ENCODE measurements at regions not wholly inside any gene's neighbourhood (a gene's known extent, or its start where the extent isn't known, plus 50 kb on each side); places are given as distances from the start of the nearest gene placed in this dataset.

DNA sequence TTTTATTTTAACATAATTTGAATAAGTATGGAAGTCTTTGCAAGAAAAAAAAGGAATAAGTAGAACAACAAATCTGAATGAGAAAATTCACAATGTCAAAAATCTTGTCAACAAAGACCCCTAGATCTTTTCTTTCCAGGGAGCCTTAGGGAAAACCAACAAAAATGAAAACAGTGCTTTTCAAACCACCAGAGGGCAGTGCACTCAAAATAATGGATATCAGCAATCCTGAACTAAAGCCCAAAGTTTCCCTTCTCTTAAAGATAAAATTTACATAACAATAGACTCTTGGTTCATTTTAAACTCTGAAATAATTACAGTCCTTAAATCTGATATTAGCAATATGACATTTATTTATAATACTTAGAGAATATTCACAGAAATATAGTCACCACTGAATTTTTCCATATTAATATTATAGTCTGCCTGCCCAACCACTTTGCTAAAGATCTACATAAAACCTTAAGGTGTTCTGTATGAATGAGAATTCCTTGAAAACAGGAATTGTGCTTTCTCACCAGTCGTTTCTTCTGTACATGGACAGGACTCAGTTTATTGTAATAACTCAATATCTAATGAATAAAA is 105.3 kb upstream of the BMP5 start:
- Histone ChIP-seq H3K27me3 (ENCODE audit: control insufficient read depth in 3 of 3, insufficient read depth in 3 of 3, low read depth in 1 of 3, low read length in 3 of 3) (no peaks in the 10 kb centered on the region), H2BK12ac (ENCODE audit: low read length) (no peak overlapping the region), H3K14ac (ENCODE audit: low read length) (no peak overlapping the region), H2AK5ac (ENCODE audit: low read depth, low read length) (no peak overlapping the region), H3K4me3 (ENCODE audit: low read length in 2 of 2) (no peak overlapping the region), H3K27ac (replicated peaks; ENCODE audit: low read length) (no peak overlapping the region), H3K9me3 (replicated peaks in 1 of 2; ENCODE audit: control insufficient read depth in 2 of 2, insufficient read depth in 1 of 2, low read depth in 1 of 2, low read length in 2 of 2) (no peaks in the 10 kb centered on the region), H3K36me3 (replicated peaks in 1 of 2; ENCODE audit: control insufficient read depth in 2 of 2, insufficient read depth in 2 of 2, low read length in 2 of 2) (no peaks in the 10 kb centered on the region), H3K79me1 (ENCODE audit: low read depth, low read length) (no peaks in the 10 kb centered on the region), H2AFZ (ENCODE audit: low read length) (no peak overlapping the region), H3K9ac (ENCODE audit: low read depth, low read length, poor library complexity) (no peak overlapping the region), H3K4ac (ENCODE audit: low read length) (no peak overlapping the region), H2BK120ac (ENCODE audit: low read depth, low read length) (no peak overlapping the region), H4K91ac (ENCODE audit: low read depth, low read length, poor library complexity) (no peak overlapping the region), H2BK5ac (ENCODE audit: low read length) (no peak overlapping the region), H3K4me2 (ENCODE audit: insufficient read depth, low read length, poor library complexity, severe bottlenecking) (no peak overlapping the region), H2BK15ac (ENCODE audit: low read length) (no peak overlapping the region), H3K4me1 (ENCODE audit: control insufficient read depth in 2 of 2, insufficient read depth in 1 of 2, low read depth in 1 of 2, low read length in 2 of 2) (no peaks in the 10 kb centered on the region), H3K18ac (ENCODE audit: low read length) (no peak overlapping the region), H4K8ac (ENCODE audit: low read depth, low read length) (no peak overlapping the region), H3K23ac (ENCODE audit: low read depth, low read length, poor library complexity) (no peak overlapping the region)
- no CpG with 5 or more reads among the region's 1 CpG for WGBS, 2 donors (ENCODE audit: extremely low coverage in 2 of 2, insufficient read length in 2 of 2, insufficient replicate concordance in 1 of 2)
- DNase-seq (ENCODE audit: low spot score): peak; percentile 56

DNA sequence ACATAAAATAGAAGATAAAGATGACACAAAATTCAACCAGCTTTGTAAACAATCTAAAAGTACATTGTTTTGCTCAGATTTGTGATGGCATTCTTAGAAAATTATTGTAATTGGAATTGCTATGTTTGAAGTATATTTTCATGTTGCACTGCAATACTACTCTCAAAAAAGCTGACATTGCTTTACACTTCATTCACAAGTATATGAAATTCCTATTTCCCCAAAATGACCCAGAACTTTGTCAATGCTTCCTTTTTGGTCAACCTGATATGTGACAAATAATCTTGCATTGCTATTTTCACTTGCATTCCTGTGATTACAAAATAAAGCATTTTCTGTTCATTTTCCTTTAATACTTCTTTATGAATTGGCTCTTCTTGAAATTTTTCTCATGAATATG is 104.1 kb upstream of the BMP5 start:
- H3K4me2 ChIP-seq (ENCODE audit: insufficient read depth, low read length, poor library complexity, severe bottlenecking): no peak overlapping the region
- H2BK5ac ChIP-seq (ENCODE audit: low read length): no peak overlapping the region
- no peak overlapping the region for H4K8ac ChIP-seq (ENCODE audit: low read depth, low read length)
- DNase-seq (ENCODE audit: low spot score): no peak
- no peak overlapping the region for H3K9ac ChIP-seq (ENCODE audit: low read depth, low read length, poor library complexity)
- H3K23ac ChIP-seq (ENCODE audit: low read depth, low read length, poor library complexity): no peak overlapping the region
- no peak overlapping the region for H3K4ac ChIP-seq (ENCODE audit: low read length)
- no peaks in the 10 kb centered on the region for H3K9me3 ChIP-seq (replicated peaks in 1 of 2; ENCODE audit: control insufficient read depth in 2 of 2, insufficient read depth in 1 of 2, low read depth in 1 of 2, low read length in 2 of 2)
- H4K91ac ChIP-seq (ENCODE audit: low read depth, low read length, poor library complexity): no peak overlapping the region
- no peaks in the 10 kb centered on the region for H3K36me3 ChIP-seq (replicated peaks in 1 of 2; ENCODE audit: control insufficient read depth in 2 of 2, insufficient read depth in 2 of 2, low read length in 2 of 2)
- H3K4me1 ChIP-seq (ENCODE audit: control insufficient read depth in 2 of 2, insufficient read depth in 1 of 2, low read depth in 1 of 2, low read length in 2 of 2): no peaks in the 10 kb centered on the region
- no peaks in the 10 kb centered on the region for H3K27me3 ChIP-seq (ENCODE audit: control insufficient read depth in 3 of 3, insufficient read depth in 3 of 3, low read depth in 1 of 3, low read length in 3 of 3)
- no peak overlapping the region for H3K14ac ChIP-seq (ENCODE audit: low read length)
- no peak overlapping the region for H3K4me3 ChIP-seq (ENCODE audit: low read length in 2 of 2)
- no peak overlapping the region for H2BK15ac ChIP-seq (ENCODE audit: low read length)
- H2AFZ ChIP-seq (ENCODE audit: low read length): no peak overlapping the region
- no peak overlapping the region for H2AK5ac ChIP-seq (ENCODE audit: low read depth, low read length)
- no peak overlapping the region for H3K18ac ChIP-seq (ENCODE audit: low read length)
- no peak overlapping the region for H3K27ac ChIP-seq (replicated peaks; ENCODE audit: low read length)
- no peaks in the 10 kb centered on the region for H3K79me1 ChIP-seq (ENCODE audit: low read depth, low read length)
- no peak overlapping the region for H2BK120ac ChIP-seq (ENCODE audit: low read depth, low read length)
- no peak overlapping the region for H2BK12ac ChIP-seq (ENCODE audit: low read length)

DNA sequence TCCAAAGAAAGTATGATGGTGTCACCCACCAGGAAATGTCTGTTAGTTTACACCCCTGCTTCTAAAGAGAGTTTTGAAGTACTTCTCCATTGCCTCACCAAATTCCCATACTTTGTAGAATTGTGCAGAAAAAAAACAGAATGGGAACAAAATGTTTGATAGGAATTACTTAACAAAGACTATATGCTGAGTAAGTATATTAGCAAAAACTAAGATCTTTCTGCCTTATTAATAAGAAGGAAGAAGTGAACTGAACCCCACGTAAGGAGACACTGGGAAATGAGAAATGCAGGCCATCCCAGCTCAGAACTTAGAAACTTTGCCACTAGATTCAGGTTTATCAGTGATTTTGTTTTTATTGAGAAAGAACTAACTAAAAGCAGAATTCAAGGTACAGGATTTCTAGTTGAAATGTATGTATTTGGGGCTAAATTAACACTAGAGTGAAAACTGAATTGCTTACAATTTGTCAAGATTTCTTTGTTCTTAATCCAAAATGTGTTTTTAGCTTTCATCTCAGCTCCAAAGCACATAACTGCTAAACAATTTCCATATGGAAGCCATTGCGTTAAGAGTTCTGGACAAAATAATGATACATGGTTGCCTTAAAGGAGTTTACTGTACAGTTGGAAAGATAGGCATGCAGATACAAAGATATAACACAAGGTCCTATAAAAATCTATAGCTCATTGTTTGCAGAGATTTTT is 102.7 kb upstream of the BMP5 start:
- no peaks in the 10 kb centered on the region for H3K79me1 ChIP-seq (ENCODE audit: low read depth, low read length)
- no peak overlapping the region for H3K23ac ChIP-seq (ENCODE audit: low read depth, low read length, poor library complexity)
- H2AFZ ChIP-seq (ENCODE audit: low read length): no peak overlapping the region
- H3K27ac ChIP-seq (replicated peaks; ENCODE audit: low read length): no peak overlapping the region
- no peak overlapping the region for H3K14ac ChIP-seq (ENCODE audit: low read length)
- no peak overlapping the region for H2BK12ac ChIP-seq (ENCODE audit: low read length)
- H3K4me2 ChIP-seq (ENCODE audit: insufficient read depth, low read length, poor library complexity, severe bottlenecking): no peak overlapping the region
- no peak overlapping the region for H2BK15ac ChIP-seq (ENCODE audit: low read length)
- no peak overlapping the region for H4K8ac ChIP-seq (ENCODE audit: low read depth, low read length)
- H2BK5ac ChIP-seq (ENCODE audit: low read length): no peak overlapping the region
- DNase-seq (ENCODE audit: low spot score): no peak
- no peaks in the 10 kb centered on the region for H3K27me3 ChIP-seq (ENCODE audit: control insufficient read depth in 3 of 3, insufficient read depth in 3 of 3, low read depth in 1 of 3, low read length in 3 of 3)
- H4K91ac ChIP-seq (ENCODE audit: low read depth, low read length, poor library complexity): no peak overlapping the region
- no peaks in the 10 kb centered on the region for H3K9me3 ChIP-seq (replicated peaks in 1 of 2; ENCODE audit: control insufficient read depth in 2 of 2, insufficient read depth in 1 of 2, low read depth in 1 of 2, low read length in 2 of 2)
- H3K18ac ChIP-seq (ENCODE audit: low read length): no peak overlapping the region
- no peak overlapping the region for H3K4ac ChIP-seq (ENCODE audit: low read length)
- no peak overlapping the region for H2BK120ac ChIP-seq (ENCODE audit: low read depth, low read length)
- WGBS, 2 donors (ENCODE audit: extremely low coverage in 2 of 2, insufficient read length in 2 of 2, insufficient replicate concordance in 1 of 2): no CpG with 5 or more reads among the region's 2 CpGs
- no peak overlapping the region for H2AK5ac ChIP-seq (ENCODE audit: low read depth, low read length)
- H3K4me1 ChIP-seq (ENCODE audit: control insufficient read depth in 2 of 2, insufficient read depth in 1 of 2, low read depth in 1 of 2, low read length in 2 of 2): no peaks in the 10 kb centered on the region
- H3K4me3 ChIP-seq (ENCODE audit: low read length in 2 of 2): no peak overlapping the region
- no peak overlapping the region for H3K9ac ChIP-seq (ENCODE audit: low read depth, low read length, poor library complexity)
- H3K36me3 ChIP-seq (replicated peaks in 1 of 2; ENCODE audit: control insufficient read depth in 2 of 2, insufficient read depth in 2 of 2, low read length in 2 of 2): no peaks in the 10 kb centered on the region

DNA sequence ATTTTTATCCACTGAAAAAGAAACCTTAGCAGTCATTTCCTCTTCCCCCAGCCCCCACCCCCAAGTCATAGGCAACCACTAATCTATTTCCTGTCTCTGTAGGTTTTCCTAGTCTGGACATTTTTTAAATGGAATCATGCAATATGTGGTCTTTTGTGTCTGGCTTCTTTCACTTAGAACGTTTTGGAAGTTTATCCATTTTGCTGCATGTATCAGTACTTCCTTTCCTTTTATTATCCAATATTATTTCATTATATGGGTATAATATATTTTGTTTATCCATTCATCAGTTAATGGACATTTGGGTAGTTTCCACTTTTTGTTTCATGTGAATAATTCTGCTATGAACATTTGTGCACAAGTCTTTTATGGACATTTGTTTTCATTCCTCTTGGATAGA is 99.3 kb upstream of the BMP5 start:
- Histone ChIP-seq H2BK12ac (ENCODE audit: low read length) (no peak overlapping the region), H3K4me1 (ENCODE audit: control insufficient read depth in 2 of 2, insufficient read depth in 1 of 2, low read depth in 1 of 2, low read length in 2 of 2) (no peaks in the 10 kb centered on the region), H2AFZ (ENCODE audit: low read length) (no peak overlapping the region), H2BK15ac (ENCODE audit: low read length) (no peak overlapping the region), H4K8ac (ENCODE audit: low read depth, low read length) (no peak overlapping the region), H3K9me3 (replicated peaks in 1 of 2; ENCODE audit: control insufficient read depth in 2 of 2, insufficient read depth in 1 of 2, low read depth in 1 of 2, low read length in 2 of 2) (no peaks in the 10 kb centered on the region), H2AK5ac (ENCODE audit: low read depth, low read length) (no peak overlapping the region), H3K14ac (ENCODE audit: low read length) (no peak overlapping the region), H3K4ac (ENCODE audit: low read length) (no peak overlapping the region), H3K27ac (replicated peaks; ENCODE audit: low read length) (no peak overlapping the region), H4K91ac (ENCODE audit: low read depth, low read length, poor library complexity) (no peak overlapping the region), H3K27me3 (ENCODE audit: control insufficient read depth in 3 of 3, insufficient read depth in 3 of 3, low read depth in 1 of 3, low read length in 3 of 3) (no peaks in the 10 kb centered on the region), H2BK120ac (ENCODE audit: low read depth, low read length) (no peak overlapping the region), H3K4me2 (ENCODE audit: insufficient read depth, low read length, poor library complexity, severe bottlenecking) (no peak overlapping the region), H3K18ac (ENCODE audit: low read length) (no peak overlapping the region), H2BK5ac (ENCODE audit: low read length) (no peak overlapping the region), H3K79me1 (ENCODE audit: low read depth, low read length) (no peaks in the 10 kb centered on the region), H3K36me3 (replicated peaks in 1 of 2; ENCODE audit: control insufficient read depth in 2 of 2, insufficient read depth in 2 of 2, low read length in 2 of 2) (no peaks in the 10 kb centered on the region), H3K4me3 (ENCODE audit: low read length in 2 of 2) (no peak overlapping the region), H3K23ac (ENCODE audit: low read depth, low read length, poor library complexity) (no peak overlapping the region), H3K9ac (ENCODE audit: low read depth, low read length, poor library complexity) (no peak overlapping the region)
- no CpG with 5 or more reads among the region's 1 CpG for WGBS, 2 donors (ENCODE audit: extremely low coverage in 2 of 2, insufficient read length in 2 of 2, insufficient replicate concordance in 1 of 2)
- DNase-seq (ENCODE audit: low spot score): no peak
